ENCODE measurements at regions not wholly inside any gene's neighbourhood (a gene's known extent, or its start where the extent isn't known, plus 50 kb on each side); places are given as distances from the start of the nearest gene placed in this dataset.

GRCh38 chr14:76926521-76927251, 100.5 kb downstream of the LRRC74A start:
- DNase-seq (ENCODE audit: low read depth in 2 of 2) = peak in 1 of 2 donors; percentile 15

DNA sequence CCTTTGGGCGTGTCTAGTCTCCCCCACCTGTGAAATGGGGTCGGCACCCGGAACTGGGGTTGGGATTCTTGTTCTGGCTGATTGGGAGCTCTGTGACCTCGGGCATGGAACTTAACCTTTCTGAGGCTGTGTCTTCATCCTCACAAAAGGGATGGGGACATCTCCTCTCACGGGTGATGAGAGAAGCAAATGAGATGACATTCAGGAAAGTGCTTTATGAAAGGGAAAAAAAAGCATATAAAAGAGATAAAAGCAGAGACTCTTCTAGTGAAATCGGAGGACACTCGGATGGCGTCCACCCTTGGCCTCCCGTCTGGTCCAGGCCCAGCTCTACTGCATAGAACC, 98.9 kb downstream of the LRRC74A start:
- DNase-seq (ENCODE audit: low read depth in 2 of 2) = no peak

- DNase-seq (ENCODE audit: low read depth in 2 of 2) = no peak
These were observed 98.3 kb downstream of the LRRC74A start for GRCh38 chr14:76924371-76925096.

DNA sequence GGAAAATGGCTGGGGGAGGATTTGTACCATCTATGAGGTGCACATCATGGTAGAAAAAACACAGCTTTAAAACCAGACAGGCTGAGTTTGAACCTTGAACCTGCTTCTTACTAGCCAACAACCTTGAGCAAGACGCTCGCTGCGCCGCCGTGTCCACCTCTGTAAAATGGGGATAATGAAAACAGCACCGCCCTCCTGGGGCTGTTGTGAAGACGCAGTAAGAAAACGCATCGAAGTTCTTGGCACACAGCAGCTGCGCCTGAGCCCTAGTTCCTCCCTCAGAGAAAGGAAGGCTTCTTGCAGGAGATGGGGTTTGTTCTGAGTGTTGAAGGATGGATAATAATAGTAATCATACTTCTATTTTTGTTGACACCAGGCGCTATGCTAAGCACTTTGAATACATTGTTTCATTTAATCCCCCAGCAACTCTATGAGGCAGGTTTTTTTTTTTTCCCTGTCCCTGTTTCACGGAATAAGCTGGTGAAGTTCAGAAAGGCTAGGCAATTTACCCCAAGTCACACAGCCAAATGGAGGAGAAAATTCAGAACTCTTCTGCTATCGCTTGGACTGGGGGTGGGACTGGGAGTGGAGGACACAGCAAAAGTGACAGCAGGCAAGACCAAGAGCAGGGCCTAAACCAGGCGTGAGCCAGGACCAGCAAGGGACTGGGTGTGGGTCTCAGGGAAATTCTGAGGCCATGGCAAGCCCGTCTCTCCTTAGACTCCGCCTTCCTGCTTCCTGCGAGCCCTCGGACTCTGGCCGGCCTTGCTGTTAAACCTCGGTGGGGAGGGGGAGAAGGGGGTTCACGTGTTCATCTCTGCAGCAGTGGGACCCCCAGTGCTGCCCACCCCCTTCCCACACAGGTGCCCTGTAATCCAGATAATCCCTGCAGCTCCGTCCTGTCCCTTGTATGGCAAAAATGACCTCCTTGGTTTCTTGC, 97.5 kb downstream of the LRRC74A start:
- no peak for DNase-seq (ENCODE audit: low read depth in 2 of 2)

GRCh38 chr14:76922584-76922983, 96.4 kb downstream of the LRRC74A start:
- DNase-seq (ENCODE audit: low read depth in 2 of 2) = no peak

GRCh38 chr14:76922092-76922491, 95.9 kb downstream of the LRRC74A start:
- no peak for DNase-seq (ENCODE audit: low read depth in 2 of 2)

GRCh38 chr14:76921088-76921399, 94.8 kb downstream of the LRRC74A start:
- no peak for DNase-seq (ENCODE audit: low read depth in 2 of 2)

DNA sequence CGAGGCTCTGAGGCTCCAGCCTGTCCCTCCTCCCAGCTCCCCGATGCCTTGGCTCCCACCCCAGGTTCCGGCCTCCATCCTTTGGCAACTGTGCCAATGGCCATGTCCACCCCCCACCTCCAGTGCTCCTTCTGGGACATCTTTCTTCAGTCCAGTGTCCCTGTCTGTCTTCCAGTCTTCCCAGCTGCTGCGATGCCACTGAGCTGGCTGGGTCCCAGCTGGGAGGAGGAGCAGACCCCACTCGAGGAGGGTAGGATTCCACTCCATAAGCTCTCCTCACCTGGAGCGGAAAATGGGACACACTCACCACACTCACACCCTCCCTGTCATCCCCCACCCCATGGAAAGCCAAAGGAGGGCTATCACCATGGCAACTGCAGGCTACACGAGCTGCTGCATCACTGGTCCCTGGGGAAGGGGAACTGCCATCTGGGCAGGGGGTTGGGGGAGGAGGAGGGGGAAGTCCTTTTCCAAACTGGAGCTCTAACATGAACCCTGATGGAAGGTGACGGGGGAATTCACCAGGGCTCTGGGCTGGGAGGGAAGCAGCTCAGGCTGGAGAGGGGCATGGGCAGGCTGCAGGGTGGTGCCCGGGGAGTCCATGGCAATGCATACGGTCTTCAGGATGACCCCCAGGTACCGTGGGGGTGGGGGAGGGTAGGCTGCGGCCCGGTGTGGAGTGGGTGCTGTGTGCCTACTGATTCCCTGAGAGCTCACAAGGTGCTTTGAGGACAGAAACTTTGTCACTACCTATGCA, 94.3 kb downstream of the LRRC74A start:
- no peak for DNase-seq (ENCODE audit: low read depth in 2 of 2)

- DNase-seq (ENCODE audit: low read depth in 2 of 2) = no peak
These were observed 93.5 kb downstream of the LRRC74A start for GRCh38 chr14:76919431-76920330.

Data from stimulated activated CD8-positive, alpha-beta memory T cell treated with anti-CD3 and anti-CD28 coated beads, Interleukin-7, amount 100 ng/mL, for 1 hour (primary cell).